DMS53 (cell line): ENCODE measurements at regions not wholly inside any gene's neighbourhood (a gene's known extent, or its start where the extent isn't known, plus 50 kb on each side); places are given as distances from the start of the nearest gene placed in this dataset.
"Not testable (repeated sequence)": the region's sequence is repeated elsewhere in the genome, so short reads cannot be mapped to it uniquely, and the experiment has no call there.

Source experiments
- DNase-seq: peaks from one replicate; lab custom pipeline; 2025; lab: John Stamatoyannopoulos, UW

DNA sequence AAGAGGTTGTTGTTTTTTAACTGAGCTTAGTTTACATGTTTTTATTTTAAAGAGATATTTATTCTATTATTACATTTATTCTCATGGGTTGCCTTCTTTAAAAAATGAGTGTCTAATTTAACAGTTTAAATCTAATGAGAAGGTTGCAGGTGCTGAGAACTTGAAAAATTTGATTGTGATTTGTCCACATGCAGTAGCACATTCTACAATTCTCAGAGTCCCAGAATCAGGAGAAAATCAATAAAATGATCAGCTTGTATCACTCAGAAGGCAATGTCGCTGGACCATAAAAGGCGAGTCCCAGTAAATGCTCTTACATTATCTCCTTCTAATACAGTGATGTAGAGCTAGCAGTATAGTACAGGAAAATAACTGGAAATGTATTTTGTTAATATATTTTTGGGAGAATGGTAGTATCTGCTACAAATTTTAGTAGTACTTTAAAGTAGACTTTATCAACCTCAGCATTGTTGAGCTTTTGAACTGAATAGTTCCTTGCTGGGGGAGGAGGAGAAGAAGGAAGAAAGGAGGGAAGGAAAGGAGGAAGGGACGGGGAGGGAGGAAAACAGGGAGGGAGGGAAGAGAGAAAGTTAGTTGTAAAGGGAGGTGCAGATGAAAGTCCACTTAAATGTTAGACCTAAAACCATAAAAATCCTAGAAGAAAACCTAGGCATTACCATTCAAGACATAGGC is 458.0 kb downstream of the DOK5 start:
- DNase-seq = no peak

DNA sequence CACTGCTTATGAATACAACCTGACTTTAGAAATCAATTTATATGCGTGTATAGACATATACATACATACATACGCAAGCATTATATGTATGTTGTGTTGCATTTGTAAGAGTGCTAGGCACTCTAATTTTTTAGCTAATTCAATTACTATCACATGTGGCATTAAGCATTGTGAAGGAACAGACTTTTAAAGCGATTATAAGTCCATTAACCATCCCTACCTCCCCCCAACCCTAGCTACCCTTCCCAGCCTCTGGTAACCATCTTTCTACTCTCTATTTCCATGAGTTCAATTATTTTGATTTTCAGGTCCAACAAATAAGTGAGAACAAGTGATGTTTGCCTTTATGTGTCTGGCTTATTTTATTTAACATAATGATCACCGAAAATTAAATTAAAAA is 453.8 kb downstream of the DOK5 start:
- no peak for DNase-seq

DNA sequence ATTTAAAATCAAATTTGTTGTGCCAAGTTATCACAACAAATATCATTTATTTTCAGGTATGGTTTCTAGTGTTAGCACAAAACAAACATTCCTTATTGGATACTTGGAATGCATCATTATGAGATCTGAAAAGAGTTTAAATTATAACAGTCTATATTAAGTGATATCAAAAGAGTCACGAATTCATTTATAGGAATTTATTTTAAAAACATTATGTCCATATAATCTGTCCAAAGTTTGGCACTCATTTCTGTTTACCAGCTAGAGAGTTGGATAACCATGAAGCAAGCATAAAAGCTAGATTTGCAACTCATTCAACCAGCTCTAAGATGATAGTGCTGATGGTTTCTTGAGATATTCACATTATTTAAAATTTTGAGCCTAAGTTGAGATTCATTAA is 453.2 kb downstream of the DOK5 start:
- DNase-seq = no peak

DNA sequence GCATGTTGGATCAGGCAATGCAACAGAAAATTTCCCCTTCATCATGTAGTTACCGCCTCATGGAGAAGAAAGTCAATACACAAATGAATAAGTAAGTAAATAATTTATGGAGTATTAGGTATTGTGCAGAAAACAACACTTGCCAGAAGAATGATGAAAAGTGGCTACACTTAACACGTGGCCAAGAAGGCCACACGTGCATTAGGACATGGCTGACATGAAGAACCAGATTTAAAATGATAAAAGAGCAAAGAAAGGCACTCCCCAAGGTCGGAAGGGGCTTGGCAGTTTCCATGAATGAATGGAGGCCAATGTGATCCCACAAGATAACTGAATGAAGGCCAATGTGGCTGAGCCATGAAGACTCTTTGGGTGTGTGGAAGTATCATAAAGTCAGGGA is 447.2 kb downstream of the DOK5 start:
- DNase-seq = no peak

DNA sequence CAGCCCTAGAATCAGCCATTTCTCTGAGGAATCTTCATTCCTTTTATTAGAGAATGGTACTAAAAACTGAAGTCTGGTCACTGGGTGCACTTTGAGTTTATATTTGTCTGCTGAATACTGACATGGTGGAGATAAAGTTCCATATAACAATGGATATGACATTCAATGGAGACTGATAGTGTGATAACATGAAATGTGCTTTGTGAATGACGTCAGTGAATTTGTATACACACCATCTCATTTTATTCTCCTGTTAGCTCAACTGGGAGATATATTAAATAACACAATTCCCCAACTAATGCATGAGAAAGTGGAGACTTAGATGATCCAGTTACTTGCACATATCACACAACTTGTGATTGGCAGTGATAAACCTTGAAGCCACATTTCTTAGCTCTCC is 446.7 kb downstream of the DOK5 start:
- DNase-seq = no peak

DNA sequence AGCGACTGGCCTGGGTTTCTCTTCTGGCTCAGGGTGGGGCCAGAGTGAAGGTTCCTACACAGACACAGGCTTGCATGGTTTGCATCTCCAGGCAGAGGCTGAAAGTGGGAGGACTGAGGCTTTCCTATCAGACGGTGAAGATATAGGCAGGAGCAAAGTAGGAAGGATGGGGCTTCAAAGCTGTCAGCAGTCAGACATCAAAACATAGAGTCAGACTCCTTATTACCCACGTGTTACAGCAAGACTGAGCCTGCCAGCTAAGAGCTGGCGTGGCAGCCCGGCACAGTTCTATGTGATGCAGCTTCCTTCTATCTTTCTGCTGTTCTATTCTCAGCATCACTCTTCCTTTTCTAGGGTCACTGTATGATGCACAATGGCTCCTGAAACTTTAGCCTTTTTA is 445.1 kb downstream of the DOK5 start:
- no peak for DNase-seq

DNA sequence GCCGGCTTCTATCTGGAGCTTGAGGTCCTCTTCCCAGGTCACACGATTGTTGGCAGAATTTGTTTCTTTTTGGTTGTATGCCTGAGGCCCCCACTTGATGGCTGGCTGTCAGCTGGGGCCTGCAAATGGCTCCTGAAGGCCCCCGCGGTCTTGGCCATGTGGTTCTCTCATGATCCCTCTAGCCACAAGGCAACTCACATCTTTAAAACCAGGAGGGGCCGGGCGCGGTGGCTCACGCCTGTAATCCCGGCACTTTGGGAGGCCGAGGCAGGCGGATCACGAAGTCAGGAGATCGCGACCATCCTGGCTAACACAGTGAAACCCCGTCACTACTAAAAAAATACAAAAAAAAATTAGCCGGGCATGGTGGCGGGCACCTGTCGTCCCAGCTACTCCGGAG is 443.6 kb downstream of the DOK5 start:
- DNase-seq = not testable (repeated sequence)

DNA sequence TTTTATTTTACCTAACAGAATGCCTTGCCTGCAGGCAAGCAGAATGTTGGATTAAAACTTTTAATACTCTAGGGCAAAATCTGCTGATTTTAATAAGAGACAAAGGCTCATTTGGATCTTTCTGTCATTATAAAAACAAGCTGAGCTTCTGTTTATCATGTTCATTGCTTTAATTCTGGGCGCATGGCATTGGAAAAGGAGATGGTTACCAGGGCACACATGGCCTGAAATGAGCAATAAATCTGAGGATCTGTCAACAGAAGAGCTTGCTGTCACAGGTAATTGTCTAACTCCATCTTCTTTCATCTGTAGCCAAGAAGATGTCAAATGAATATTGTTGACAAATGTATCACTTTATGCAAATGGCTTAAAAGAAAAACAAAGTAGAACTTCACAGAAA is 439.6 kb downstream of the DOK5 start:
- no peak for DNase-seq

DNA sequence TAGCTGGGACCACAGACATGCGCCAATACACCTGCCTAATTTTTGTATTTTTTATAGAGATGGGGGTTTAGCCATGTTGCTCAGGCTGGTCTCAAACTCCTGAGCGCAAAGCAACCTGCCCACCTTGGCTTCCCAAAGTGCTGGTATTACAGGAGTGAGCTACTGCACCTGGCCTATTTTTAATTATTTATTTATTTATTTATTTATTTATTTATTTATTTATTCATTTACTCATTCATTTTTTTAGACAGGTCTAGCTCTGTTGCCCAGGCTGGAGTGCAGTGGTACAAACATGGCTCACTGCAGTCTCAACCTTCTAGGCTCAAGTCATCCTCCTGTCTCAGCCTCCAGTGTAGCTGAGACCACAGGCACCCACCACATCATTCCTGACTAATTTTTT is 434.3 kb downstream of the DOK5 start:
- DNase-seq = no peak

DNA sequence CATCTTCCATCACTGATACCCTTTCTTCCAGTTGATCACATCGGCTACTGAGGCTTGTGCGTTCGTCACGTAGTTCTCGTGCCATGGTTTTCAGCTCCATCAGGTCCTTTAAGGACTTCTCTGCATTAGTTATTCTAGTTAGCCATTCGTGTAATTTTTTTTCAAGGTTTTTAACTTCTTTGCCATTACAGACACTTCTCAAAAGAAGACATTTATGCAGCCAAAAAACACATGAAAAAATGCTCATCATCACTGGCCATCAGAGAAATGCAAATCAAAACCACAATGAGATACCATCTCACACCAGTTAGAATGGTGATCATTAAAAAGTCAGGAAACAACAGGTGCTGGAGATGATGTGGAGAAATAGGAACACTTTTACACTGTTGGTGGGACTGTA is 430.7 kb downstream of the DOK5 start:
- not testable (repeated sequence) for DNase-seq

DNA sequence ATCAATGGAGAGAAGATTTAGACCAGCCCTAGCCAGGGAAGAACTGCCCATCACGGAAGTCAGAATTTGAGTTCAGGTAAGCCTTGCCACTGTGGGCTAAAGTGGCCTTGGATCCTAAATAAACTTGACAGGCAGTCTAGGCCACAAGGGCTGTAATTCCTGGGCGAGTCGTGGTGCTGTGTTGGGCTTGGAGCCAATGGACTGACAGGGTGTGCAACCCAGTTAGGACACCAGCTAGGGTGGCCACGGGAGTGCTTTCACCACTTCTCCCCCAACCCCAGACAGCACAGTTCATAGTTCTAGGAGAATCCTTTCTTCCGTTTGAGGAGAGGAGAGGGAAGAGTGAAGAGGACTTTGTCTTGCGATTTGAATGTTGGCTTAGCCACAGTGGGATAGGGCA is 422.4 kb downstream of the DOK5 start:
- DNase-seq = no peak

DNA sequence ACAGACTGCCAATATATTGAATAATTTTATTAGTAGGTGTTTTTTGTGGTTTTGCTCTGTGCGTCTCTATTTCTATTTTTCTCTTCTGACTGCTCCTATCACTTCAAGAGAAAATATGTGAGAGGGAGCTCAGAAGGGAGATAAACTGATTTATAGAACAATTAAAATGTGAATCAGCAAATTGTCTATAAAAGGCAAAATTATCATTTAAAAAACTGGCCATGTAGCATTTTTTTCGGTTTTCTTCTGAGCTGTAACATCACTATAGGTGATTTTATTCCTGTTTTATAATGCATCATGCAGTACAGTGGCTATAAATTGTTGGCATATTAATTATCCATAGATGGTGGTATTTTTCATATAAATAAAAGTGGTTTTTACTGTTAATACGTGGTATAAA is 416.5 kb downstream of the DOK5 start:
- no peak for DNase-seq

DNA sequence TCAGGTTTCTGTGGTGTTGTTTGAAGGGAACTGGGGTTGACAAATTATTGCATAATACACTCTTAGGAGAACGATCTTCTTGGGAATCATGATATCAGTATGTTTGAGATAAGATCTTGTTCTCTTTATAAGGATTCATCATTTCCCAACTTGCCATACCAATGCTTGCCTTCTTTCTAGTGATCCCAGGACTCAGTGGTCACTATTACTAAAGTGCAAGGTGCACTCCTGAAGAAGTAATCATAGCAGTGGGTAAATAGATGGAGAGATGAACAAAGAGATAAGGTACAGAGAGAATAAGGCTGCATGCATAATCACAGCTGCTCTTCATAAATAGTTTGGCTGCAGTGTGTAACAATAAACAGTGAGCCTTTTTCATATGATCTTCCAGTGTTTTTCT is 404.0 kb downstream of the DOK5 start:
- DNase-seq = no peak

DNA sequence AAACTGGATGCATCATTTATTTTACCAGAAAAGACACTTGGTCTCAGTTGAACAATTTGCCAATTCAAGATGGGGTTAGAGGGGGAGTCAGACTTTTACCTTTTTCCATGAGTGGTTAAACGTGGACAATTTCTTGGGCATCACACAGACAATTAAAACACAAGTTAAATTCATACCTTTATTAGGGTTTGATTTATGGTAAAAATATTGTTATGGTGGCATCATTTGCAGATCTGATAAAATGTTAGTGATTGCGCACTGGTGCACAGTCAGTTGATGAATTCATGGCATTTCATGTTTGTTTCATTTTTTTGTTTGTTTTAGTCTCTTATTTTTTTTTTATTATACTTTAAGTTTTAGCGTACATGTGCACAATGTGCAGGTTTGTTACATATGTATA is 399.9 kb downstream of the DOK5 start:
- DNase-seq = no peak

DNA sequence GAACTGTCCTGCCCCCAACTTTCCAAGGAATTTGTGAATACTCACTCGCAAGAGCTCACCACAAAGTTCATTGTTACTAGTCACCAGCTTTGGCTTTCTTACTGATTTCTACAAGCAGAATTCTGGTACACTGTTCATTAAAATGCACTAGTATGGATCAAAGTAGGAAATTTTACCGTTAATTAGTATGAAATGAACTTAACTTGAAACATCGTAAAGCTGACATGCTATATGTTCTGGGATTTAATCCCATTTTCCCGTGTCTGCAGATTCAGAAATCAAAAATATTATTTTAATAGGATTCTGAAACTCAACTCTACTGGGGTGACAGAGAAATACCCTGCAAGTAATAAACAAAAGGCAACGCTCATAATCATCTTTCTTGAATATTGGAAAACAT is 399.3 kb downstream of the DOK5 start:
- DNase-seq = no peak

DNA sequence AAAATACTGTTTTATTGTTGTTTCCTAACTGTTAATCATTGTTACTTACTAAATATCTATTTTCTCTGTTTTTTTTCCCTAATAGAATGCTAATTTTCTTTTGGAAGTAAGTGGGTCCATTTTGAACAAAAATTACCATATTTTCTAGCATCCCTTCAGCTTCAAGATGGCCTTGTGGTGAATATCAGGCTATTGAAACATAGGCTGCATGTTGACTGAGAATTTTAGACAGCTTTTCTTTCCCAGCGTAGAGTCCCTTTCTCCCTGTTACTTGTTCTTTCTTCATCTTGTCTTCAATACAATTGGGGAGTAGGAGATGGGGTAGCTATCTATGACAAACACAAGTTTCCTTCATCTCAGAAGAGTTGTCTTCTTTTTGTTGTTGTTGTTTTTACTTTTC is 397.0 kb downstream of the DOK5 start:
- no peak for DNase-seq

DNA sequence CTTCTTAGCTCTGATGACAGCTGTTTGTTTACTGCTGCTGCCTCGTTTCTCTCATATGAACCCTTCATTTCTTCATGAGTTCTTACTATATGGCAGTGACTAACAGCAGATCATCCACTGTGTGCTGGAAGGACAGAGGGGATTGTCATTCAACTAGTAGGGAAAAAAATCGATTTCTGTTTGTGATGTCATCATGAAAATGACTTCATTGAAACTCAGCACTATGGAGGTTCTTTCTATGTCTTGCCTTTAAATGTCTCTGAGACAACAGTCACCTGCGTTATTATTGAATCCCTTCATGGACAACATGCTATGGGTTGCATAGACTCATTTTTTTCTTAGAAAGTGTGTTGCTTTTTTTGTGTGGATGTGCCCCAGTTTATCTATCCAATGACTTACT is 394.4 kb downstream of the DOK5 start:
- no peak for DNase-seq

DNA sequence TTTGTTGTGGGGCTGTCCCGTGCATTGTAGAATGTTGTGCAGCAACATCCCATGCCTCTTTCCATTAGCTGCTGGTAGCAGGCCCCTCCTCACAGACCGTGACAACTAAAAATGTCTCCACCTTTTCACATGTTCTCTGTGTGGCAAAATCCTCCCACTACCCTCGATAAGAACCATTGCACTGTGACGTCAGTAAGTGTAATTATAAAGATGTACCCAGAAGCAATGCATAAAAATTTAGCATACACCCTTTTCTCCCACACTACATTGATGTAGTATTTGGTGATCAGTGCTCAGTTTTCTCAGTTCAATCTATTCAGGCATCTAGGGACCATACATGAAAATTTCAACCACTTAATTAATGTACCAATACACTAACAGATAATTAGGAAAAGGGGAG is 389.9 kb downstream of the DOK5 start:
- no peak for DNase-seq

DNA sequence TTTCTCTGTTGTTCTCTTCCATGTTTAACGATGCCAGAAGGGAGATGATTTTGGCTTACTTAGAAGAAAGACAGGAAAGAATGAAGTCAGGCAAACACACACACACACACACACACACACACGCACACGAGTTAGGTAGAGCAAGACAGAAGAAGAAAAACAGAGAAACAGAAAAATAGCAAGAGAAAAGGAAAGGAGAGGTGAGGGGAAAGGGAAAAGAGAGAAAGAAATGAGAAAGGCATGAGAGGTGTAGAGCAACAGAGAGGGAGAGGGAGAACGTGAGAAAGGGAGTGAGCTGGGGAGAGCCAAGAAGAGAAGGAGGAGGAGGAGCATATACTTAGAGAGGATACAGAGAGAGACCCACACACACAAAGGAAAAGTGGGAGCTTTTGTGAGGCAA is 385.3 kb downstream of the DOK5 start:
- no peak for DNase-seq

DNA sequence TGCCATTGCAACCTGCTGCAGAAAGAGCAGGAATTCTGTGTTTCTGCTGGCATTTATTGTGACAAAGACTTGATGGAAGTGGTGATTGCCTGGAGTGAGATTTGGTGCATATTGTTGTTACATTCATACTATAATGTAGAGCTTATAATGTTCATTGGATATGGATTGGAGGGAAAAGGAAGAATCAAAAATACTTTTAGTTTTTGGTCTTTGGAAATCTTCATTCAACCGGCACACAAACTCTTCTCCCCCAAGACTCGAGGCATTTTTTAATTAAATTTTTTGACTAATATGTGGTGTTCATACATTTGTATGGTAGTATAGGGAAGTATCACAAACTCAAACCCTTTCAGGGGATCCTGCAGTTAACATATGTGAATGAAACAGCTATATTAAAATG is 380.8 kb downstream of the DOK5 start:
- no peak for DNase-seq

DNA sequence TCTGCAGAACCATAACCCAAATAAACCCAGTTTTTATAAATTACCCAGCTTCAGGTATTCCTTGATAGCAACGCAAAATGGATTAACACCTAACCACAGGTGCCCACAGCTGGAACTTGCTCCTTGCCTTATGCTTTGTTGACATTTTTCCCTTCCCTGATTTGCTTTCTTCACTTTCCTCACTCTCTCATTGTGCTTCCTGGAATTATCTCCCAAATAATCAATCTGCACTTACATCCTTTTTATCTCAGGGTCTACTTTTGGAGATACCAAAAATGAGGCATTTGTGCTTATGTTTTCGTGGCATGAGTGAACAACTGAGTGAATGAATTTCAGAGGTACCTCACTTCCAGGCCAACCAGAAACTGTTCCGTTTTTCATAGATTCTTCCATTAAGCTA is 374.3 kb downstream of the DOK5 start:
- no peak for DNase-seq

DNA sequence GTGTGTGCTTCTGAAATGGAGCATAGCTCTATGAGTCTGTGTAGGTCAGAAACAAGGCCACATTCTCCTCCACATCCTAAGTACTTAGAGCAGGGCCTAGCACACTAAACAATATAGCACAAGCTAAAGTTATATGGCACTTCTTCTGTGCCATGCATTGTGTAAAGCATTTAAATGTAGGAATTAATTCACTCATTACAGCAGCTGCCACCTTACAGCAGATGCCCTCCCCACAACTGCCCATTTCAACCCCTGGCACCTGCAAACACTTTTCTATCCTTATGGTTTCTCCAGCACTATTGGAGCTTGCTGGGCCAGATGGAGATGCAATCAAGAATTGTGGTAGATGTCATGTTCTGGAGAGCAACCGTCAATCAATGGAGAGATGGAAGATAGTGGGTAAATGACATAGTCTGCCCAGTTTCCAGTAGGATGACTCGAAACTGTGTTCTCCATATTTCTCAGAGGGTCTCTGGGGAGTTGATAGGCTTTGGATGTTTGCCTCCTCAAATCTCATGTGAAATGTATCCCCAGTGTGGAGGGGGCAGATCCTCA is 373.7 kb downstream of the DOK5 start:
- DNase-seq = no peak

DNA sequence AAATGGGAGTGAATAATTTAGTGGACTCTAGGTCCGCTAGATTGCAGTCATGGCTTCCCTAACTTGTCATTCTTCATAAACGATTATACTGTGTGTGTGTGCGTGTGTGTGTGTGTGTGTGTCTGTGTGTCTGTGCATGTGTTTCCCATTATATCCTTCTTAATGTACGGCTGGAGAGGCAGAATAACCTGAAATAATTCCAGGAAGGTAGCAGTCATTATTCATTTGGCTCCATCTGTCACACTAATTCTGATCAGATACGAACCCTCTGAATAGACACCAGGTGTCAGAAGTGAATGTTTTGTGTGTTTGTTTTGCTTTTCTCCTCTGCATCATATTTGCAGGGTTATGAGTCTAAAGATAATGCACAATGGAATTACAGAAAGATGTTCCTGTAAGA is 372.9 kb downstream of the DOK5 start:
- no peak for DNase-seq

DNA sequence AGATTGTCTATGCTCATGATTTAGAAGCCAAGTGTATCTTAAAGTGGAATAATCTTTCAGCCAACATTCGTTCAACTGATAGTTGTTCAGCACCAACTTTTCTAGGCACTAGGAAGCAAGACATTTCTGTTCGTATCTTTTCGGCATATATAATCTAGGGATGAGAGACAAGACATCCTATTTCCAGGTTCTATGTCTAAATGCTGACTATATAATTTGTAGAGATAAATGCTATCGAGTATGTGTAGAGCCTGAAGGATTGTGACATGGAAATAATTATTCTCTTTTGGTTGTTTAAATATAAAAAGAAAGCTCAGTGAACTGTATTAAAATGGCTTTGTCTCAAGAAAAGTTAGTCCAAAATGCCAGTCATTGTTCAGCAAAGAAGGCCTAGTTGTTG is 371.6 kb downstream of the DOK5 start:
- DNase-seq = no peak

DNA sequence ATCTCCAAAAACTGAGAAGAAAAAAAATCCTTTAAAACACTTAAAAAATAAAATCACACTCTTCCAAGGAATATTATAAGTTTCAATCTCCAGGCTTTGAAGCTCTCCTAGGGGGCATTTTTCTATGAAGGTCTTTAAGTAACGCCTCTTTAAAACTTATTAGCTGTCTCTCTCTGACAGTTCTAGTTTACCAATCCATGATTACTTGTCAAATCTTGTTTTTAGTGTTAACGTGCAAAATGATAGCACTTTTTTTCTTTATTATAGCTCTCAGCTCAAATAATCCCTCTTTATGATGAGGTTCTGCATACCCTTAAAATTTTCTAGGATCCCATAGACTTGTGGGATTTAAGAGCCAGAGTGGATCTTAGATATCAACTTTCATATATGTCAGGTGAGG is 369.0 kb downstream of the DOK5 start:
- no peak for DNase-seq
